Activated CD4-positive, alpha-beta T cell treated with anti-CD3 and anti-CD28 coated beads, Interleukin-2, amount 10 ng/mL, durations not matched to agents 7 days and 5 days (primary cell): ENCODE measurements at regions not wholly inside any gene's neighbourhood (a gene's known extent, or its start where the extent isn't known, plus 50 kb on each side); places are given as distances from the start of the nearest gene placed in this dataset.

Experiments used
- CTCF ChIA-PET: fragments of 350-600 bp; sonication (Branson Sonifier 250); formaldehyde crosslinking; loops from one replicate; lab custom pipeline; 2021; ENCODE audit warnings: antibody characterized with exemption; lab: Charles Lee
- POLR2A ChIA-PET: fragments of 350-600 bp; sonication (Branson Sonifier 250); formaldehyde crosslinking; loops from one replicate; lab custom pipeline; 2021; ENCODE audit warnings: antibody characterized with exemption; lab: Charles Lee
- DNase-seq: peaks from one replicate; pipeline ENCODE4 v3.0.0-alpha.2; 2020
- H3K27ac Mint-ChIP-seq: one replicate; pipeline ENCODE4 v1.8.0; 2021; ENCODE audit warnings: mild to moderate bottlenecking, moderate library complexity, mixed read lengths
- H3K27me3 Mint-ChIP-seq: one replicate; pipeline ENCODE4 v1.8.0; 2021; ENCODE audit warnings: mixed read lengths
- H3K36me3 Mint-ChIP-seq: one replicate; pipeline ENCODE4 v1.8.0; 2021; ENCODE audit warnings: low read depth, mixed read lengths
- H3K4me1 Mint-ChIP-seq: one replicate; pipeline ENCODE4 v1.8.0; 2021; ENCODE audit warnings: mixed read lengths
- H3K4me3 Mint-ChIP-seq: one replicate; pipeline ENCODE4 v1.8.0; 2021; ENCODE audit warnings: mild to moderate bottlenecking, moderate library complexity, mixed read lengths
- H3K9me3 Mint-ChIP-seq: one replicate; pipeline ENCODE4 v1.8.0; 2021; ENCODE audit warnings: mixed read lengths

GRCh38 chr10:71065659-71066058 is 146.7 kb upstream of the UNC5B start:
- Mint-ChIP-seq H3K9me3 (no peaks in the 10 kb centered on the region), H3K4me3 (no peak overlapping the region), H3K27me3 (no peaks in the 10 kb centered on the region), H3K36me3 (no peaks in the 10 kb centered on the region), H3K27ac (peak overlapping the region; percentile 46), H3K4me1 (no peaks in the 10 kb centered on the region)
- no peak for DNase-seq
- ChIA-PET POLR2A (no interaction called here), CTCF (no interaction called here)

GRCh38 chr10:71066600-71066999 is 145.8 kb upstream of the UNC5B start:
- ChIA-PET POLR2A (no interaction called here), CTCF (no interaction called here)
- no peak for DNase-seq
- Mint-ChIP-seq H3K4me3 (no peak overlapping the region), H3K9me3 (no peaks in the 10 kb centered on the region), H3K27me3 (no peaks in the 10 kb centered on the region), H3K36me3 (no peaks in the 10 kb centered on the region), H3K4me1 (no peaks in the 10 kb centered on the region), H3K27ac (no peak overlapping the region)

- H3K27ac Mint-ChIP-seq: no peak overlapping the region
- no peak overlapping the region for H3K4me3 Mint-ChIP-seq
- H3K27me3 Mint-ChIP-seq: no peaks in the 10 kb centered on the region
- H3K9me3 Mint-ChIP-seq: no peaks in the 10 kb centered on the region
- CTCF ChIA-PET: no interaction called here
- H3K4me1 Mint-ChIP-seq: no peaks in the 10 kb centered on the region
- no peak for DNase-seq
- no peaks in the 10 kb centered on the region for H3K36me3 Mint-ChIP-seq
- POLR2A ChIA-PET: no interaction called here
Measured at GRCh38 chr10:71067098-71067740, 145.2 kb upstream of the UNC5B start.

- no peaks in the 10 kb centered on the region for H3K9me3 Mint-ChIP-seq
- ChIA-PET POLR2A (no interaction called here), CTCF (no interaction called here)
- no peaks in the 10 kb centered on the region for H3K27me3 Mint-ChIP-seq
- H3K27ac Mint-ChIP-seq: no peak overlapping the region
- no peaks in the 10 kb centered on the region for H3K36me3 Mint-ChIP-seq
- no peaks in the 10 kb centered on the region for H3K4me1 Mint-ChIP-seq
- no peak overlapping the region for H3K4me3 Mint-ChIP-seq
- DNase-seq: no peak
Measured at GRCh38 chr10:71068861-71069271, 143.5 kb upstream of the UNC5B start.

DNA sequence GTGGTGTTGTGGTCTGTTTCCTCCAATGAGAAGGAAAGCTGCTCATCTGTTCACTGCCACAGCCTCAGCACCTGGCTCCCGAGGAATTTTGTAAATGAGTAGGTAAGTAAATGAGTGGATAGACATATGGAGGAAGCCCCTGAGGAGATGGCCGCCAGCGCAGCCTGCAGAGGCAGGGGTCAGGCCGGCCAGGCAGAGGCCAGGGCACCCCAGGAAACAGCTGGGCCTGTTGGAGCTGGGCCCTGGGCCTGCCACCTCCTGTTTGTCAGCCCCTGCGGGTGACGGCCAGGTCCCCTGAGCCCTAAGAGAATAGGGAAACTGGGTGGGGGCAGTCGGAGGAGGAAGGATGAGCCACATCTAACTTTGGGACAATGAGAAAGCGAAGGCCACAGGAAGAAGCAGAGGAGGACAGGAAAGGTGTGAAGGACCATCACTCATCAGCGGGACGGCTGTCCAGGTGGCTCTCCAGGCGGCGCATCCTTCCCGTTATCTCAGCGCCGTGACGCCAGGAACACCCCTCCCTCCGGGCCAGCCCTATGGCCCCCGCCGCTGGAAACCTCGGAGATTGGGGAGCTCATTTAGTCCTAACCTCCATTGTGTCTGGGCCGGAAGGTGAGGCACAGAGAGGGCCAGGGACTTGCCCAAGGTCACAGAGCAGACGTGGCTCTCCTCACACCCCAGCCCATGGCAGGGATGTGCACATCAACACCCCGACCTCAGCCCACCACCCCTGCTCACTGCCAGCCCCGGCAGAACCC is 142.3 kb upstream of the UNC5B start:
- no peaks in the 10 kb centered on the region for H3K27me3 Mint-ChIP-seq
- POLR2A ChIA-PET: no interaction called here
- no peak overlapping the region for H3K27ac Mint-ChIP-seq
- no peaks in the 10 kb centered on the region for H3K36me3 Mint-ChIP-seq
- CTCF ChIA-PET: no interaction called here
- H3K9me3 Mint-ChIP-seq: no peaks in the 10 kb centered on the region
- no peak overlapping the region for H3K4me3 Mint-ChIP-seq
- DNase-seq: no peak
- no peaks in the 10 kb centered on the region for H3K4me1 Mint-ChIP-seq

DNA sequence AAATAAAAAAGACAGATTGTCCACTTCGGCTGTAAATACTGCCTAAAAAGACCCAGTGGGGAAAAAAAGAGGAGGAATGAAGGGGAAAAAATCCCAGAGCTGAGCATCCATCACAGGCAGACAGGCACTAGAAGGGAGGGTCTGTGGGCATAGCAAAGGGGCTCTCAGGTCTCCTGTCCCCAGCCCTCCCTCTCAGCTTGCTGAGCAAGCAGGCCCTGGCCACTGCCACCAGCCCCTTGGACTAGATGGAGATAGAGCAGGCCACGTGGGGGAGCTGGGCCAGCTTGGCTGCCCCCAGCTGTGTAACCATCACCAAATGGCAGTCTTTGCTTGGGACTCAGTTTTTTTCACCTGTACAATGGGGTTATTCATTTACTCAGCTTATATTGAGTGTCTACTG is 141.6 kb upstream of the UNC5B start:
- H3K4me3 Mint-ChIP-seq: no peak overlapping the region
- no peaks in the 10 kb centered on the region for H3K36me3 Mint-ChIP-seq
- ChIA-PET POLR2A (no interaction called here), CTCF (no interaction called here)
- H3K27me3 Mint-ChIP-seq: no peaks in the 10 kb centered on the region
- H3K4me1 Mint-ChIP-seq: no peaks in the 10 kb centered on the region
- no peak overlapping the region for H3K27ac Mint-ChIP-seq
- DNase-seq: no peak
- H3K9me3 Mint-ChIP-seq: no peaks in the 10 kb centered on the region

DNA sequence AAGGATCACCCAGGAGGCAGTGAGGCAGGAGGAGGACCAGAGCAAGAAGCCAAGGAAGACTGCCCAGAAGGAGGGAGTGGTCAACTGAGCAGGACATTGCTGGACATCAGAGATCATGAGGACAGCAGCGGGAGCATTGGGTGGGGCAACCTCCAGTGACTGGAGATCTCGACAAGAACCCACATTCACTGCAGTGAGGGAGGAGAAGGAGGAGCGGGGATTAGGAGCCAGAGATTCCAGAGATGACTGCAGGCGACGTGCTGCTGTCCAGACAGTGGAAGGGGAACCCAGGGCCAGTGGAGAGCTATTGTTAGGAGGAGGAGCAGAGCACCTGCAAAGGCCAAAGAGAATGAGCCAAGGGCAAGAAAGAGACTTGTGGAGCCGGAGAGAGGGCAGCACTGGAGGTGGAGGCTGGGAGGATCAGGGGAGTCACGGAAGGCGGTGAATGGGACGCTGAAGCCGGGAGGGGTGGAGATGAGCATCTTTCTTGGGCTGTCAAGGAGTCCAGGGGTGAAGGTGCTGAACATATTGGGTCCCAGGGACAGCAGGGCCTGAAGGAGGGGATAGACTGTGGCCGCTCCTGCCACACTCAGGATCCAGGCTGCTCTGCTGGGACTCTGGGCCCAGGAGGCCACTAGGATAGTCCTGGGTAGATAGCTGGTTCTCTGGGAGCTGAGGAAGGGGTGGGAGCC is 140.1 kb upstream of the UNC5B start:
- CTCF ChIA-PET: interaction anchor here (0.6 kb wide), 1 partner anchor 80 kb away, joined by 3 read pairs; no protein-coding TSS in a partner anchor
- no peaks in the 10 kb centered on the region for H3K27me3 Mint-ChIP-seq
- H3K27ac Mint-ChIP-seq: no peak overlapping the region
- H3K4me3 Mint-ChIP-seq: no peak overlapping the region
- no peaks in the 10 kb centered on the region for H3K4me1 Mint-ChIP-seq
- H3K9me3 Mint-ChIP-seq: no peaks in the 10 kb centered on the region
- POLR2A ChIA-PET: no interaction called here
- DNase-seq: no peak
- H3K36me3 Mint-ChIP-seq: no peaks in the 10 kb centered on the region

- H3K36me3 Mint-ChIP-seq: no peaks in the 10 kb centered on the region
- H3K4me1 Mint-ChIP-seq: no peaks in the 10 kb centered on the region
- H3K27me3 Mint-ChIP-seq: no peaks in the 10 kb centered on the region
- no peak overlapping the region for H3K27ac Mint-ChIP-seq
- DNase-seq: no peak
- no peaks in the 10 kb centered on the region for H3K9me3 Mint-ChIP-seq
- no peak overlapping the region for H3K4me3 Mint-ChIP-seq
- ChIA-PET POLR2A (no interaction called here), CTCF (interaction anchor here (0.6 kb wide), 1 partner anchor 80 kb away, joined by 3 read pairs; no protein-coding TSS in a partner anchor)
Measured at GRCh38 chr10:71072823-71073210, 139.6 kb upstream of the UNC5B start.

DNA sequence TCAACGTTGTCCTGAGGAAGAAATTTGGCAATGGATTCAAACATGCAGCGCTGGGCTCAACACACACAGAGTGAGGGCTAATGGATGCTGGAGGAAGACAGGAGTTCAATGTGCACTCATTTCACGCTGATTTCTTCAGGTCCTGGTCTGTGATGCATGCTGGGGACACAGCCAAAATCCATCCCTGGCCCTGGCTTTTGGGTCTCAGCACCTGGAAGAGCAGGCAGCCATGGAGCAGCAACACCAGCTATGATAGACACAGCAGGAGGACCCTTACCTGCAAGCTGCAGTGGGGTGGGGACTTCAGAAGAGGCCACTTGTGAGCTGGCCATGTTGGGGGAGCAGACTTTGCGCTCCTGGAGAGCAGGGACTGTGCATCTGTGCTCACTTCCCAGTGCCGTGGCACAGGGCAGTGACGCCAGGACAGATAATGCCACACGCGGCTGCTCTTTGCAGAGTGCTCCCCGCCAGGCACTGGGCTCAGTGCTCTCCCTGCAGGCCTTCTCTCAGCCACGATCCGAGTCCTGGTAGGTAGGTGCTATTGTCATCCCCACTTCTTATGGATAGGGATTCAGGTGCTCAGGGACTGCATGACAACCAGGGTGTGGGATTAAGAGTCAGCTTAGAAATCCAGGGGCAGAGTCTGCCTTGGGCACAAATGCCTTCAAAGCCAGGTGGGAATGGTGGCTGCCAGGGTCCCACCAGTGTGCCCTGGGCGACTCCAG is 138.8 kb upstream of the UNC5B start:
- Mint-ChIP-seq H3K4me3 (no peak overlapping the region), H3K36me3 (no peaks in the 10 kb centered on the region), H3K9me3 (no peaks in the 10 kb centered on the region), H3K4me1 (no peaks in the 10 kb centered on the region), H3K27me3 (no peaks in the 10 kb centered on the region), H3K27ac (no peak overlapping the region)
- POLR2A ChIA-PET: no interaction called here
- DNase-seq: no peak
- CTCF ChIA-PET: no interaction called here

GRCh38 chr10:71074176-71074755 is 138.1 kb upstream of the UNC5B start:
- Mint-ChIP-seq H3K4me1 (no peaks in the 10 kb centered on the region), H3K27me3 (no peaks in the 10 kb centered on the region), H3K36me3 (no peaks in the 10 kb centered on the region), H3K27ac (no peak overlapping the region), H3K4me3 (no peak overlapping the region), H3K9me3 (no peaks in the 10 kb centered on the region)
- POLR2A ChIA-PET: interaction anchor here (0.6 kb wide), 1 partner anchor 1675 kb away, joined by 5 read pairs; no protein-coding TSS in a partner anchor
- DNase-seq: no peak
- CTCF ChIA-PET: no interaction called here

DNA sequence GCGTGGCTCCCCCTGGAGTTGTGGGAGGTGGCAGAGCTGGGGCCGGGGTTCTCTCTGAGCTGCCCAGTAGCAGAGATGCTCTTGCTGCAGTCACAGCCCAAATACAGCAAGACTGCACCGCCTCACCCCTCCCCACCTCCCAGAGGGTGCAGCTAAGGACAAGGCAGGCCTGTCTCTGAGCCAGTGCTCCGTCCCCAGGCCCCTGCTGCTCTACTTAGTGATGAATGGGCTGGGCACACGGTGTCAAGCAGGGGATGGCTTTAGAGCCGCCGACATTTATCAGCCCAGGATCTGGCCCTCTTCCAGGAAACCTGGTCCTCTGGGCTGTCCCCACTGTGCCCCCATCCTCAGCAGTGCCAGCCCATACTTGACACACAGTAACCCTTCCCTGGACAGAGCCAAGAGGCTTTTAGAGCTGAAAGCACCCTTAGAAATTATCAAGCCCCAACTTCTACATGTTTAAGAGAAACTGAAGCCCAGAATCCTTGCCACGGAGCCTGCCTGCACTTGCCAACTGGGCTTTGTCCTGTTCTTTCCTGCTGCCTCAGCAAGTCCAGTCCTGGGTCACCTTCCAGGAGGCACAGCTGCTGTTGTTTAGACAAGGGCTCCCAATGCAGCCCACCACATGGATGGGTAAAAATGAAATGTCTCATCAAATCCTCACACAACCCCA is 137.1 kb upstream of the UNC5B start:
- no peaks in the 10 kb centered on the region for H3K36me3 Mint-ChIP-seq
- ChIA-PET POLR2A (no interaction called here), CTCF (interaction anchor here (0.5 kb wide), 1 partner anchor 1682 kb away, joined by 3 read pairs; no protein-coding TSS in a partner anchor)
- no peak overlapping the region for H3K4me3 Mint-ChIP-seq
- no peak overlapping the region for H3K27ac Mint-ChIP-seq
- no peaks in the 10 kb centered on the region for H3K27me3 Mint-ChIP-seq
- no peaks in the 10 kb centered on the region for H3K9me3 Mint-ChIP-seq
- no peaks in the 10 kb centered on the region for H3K4me1 Mint-ChIP-seq
- DNase-seq: no peak

DNA sequence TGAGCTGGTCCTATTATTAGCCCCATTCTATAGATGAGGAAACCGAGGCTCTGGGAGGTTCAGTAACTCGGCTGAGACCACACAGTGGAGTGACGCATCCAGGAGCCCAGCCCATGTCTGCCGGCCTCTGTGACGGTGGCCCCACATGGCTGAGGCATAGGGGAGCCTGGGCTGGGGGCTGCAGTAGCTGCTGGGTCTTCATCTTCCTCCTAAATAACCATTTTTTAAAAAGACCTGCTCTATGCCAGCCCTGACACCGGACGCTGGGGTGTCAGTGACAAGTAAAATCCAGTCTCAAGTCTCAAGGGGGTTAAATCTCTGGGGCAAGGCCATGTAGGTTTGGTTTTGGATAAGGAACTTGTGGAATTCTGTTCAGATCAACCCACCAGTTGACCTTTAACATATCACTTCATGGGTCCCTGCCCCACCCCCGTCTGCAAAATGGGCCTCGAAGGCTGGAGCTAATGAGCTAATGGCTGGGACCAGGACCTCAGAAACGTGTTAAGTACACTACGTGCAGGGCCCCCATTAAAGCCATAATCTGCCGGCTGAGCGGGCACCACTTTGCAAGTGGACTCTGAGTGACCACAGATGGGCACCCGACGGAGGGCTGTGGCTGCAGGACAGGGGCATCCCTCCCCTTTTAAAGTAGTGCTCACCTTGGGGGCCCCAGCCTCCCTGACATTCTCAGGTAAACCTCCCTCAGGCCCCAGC is 136.5 kb upstream of the UNC5B start:
- Mint-ChIP-seq H3K4me1 (no peaks in the 10 kb centered on the region), H3K9me3 (no peaks in the 10 kb centered on the region), H3K36me3 (no peaks in the 10 kb centered on the region), H3K27ac (no peak overlapping the region), H3K27me3 (no peaks in the 10 kb centered on the region), H3K4me3 (no peak overlapping the region)
- CTCF ChIA-PET: no interaction called here
- POLR2A ChIA-PET: no interaction called here
- no peak for DNase-seq
